GM23338 (cell line): ENCODE measurements at regions not wholly inside any gene's neighbourhood (a gene's known extent, or its start where the extent isn't known, plus 50 kb on each side); places are given as distances from the start of the nearest gene placed in this dataset.

Source experiments
- CREB1 ChIP-seq: fragments of 250-450 bp; sonication (Bioruptor Pico); IDR thresholded peaks from 2 replicates; pipeline ENCODE4 v1.5.0; 2020; ENCODE audit warnings: low read depth, mild to moderate bottlenecking, moderate library complexity
- EZH2 ChIP-seq: fragments of 200-600 bp; sonication (generic); IDR thresholded peaks from one replicate; pipeline ENCODE4 v1.8.0; 2017; ENCODE audit warnings: antibody characterized with exemption, mild to moderate bottlenecking, low read depth; ENCODE audit not compliant: unreplicated experiment
- EZH2phosphoT487 ChIP-seq: fragments of 200-600 bp; sonication (generic); IDR thresholded peaks from one replicate; pipeline ENCODE4 v1.8.1; 2018; ENCODE audit warnings: antibody characterized with exemption; ENCODE audit not compliant: unreplicated experiment
- JUNB ChIP-seq: IDR thresholded peaks from one replicate; pipeline ENCODE4 v1.6.1; 2016; ENCODE audit warnings: antibody characterized with exemption; ENCODE audit not compliant: unreplicated experiment
- POLR2AphosphoS5 ChIP-seq: IDR thresholded peaks from 2 replicates; pipeline ENCODE4 v1.6.1; 2016; ENCODE audit warnings: antibody characterized with exemption, low read depth
- STAT1 ChIP-seq: IDR thresholded peaks from one replicate; pipeline ENCODE4 v1.6.1; 2016; ENCODE audit warnings: antibody characterized with exemption; ENCODE audit not compliant: unreplicated experiment
- ZNF114 ChIP-seq: fragments of 250-450 bp; sonication (Bioruptor Pico); IDR thresholded peaks from 2 replicates; pipeline ENCODE4 v1.5.0; 2020; ENCODE audit warnings: mild to moderate bottlenecking, moderate library complexity
- ZNF331 ChIP-seq: fragments of 250-450 bp; sonication (Bioruptor Pico); IDR thresholded peaks from 2 replicates; pipeline ENCODE4 v1.5.0; 2020; ENCODE audit warnings: low read depth, mild to moderate bottlenecking, moderate library complexity
- TF ChIP-seq, protein P1 (sequence below), 2 experiments: fragments of 200-600 bp in 1 of 2; sonication (generic) in 1 of 2; conservative IDR thresholded peaks; 2 replicates each; pipeline versions ENCODE4 v1.5.1 to v1.6.1; 2016 to 2017; ENCODE audit warnings: antibody characterized with exemption in 2 of 2, low read depth in 2 of 2, mild to moderate bottlenecking in 2 of 2, moderate library complexity in 1 of 2
- TF ChIP-seq, protein P2 (sequence below): IDR thresholded peaks from one replicate; pipeline ENCODE4 v1.6.1; 2018; ENCODE audit warnings: antibody characterized with exemption; ENCODE audit not compliant: unreplicated experiment
- TF ChIP-seq, protein P3 (sequence below): fragments of 250-450 bp; sonication (Bioruptor Pico); IDR thresholded peaks from 2 replicates; pipeline ENCODE4 v1.5.0; 2020; ENCODE audit warnings: mild to moderate bottlenecking, moderate library complexity
- TF ChIP-seq, protein P4 (sequence below): IDR thresholded peaks from 2 replicates; pipeline ENCODE4 v1.6.1; 2016; ENCODE audit warnings: antibody characterized with exemption

DNA sequence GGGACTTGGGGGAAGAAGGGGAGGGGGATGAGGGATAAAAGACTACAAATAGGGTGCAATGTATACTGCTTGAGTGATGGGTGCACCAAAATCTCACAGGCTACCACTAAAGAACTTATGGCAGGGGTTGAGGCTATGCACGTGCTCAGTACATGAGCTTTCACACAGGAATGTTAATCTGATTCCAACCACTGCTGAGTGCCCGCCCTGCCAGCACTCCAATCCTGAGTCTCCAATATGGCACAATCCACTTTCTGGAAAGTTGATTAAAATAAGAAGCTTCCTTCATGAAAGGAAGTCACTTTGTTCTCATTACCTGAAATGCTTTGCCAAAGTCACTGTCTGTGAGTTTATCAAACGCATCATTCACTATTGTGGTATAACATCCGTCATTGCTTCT, 463.0 kb downstream of the IRS2 start:
- TF ChIP-seq, protein P1, sequence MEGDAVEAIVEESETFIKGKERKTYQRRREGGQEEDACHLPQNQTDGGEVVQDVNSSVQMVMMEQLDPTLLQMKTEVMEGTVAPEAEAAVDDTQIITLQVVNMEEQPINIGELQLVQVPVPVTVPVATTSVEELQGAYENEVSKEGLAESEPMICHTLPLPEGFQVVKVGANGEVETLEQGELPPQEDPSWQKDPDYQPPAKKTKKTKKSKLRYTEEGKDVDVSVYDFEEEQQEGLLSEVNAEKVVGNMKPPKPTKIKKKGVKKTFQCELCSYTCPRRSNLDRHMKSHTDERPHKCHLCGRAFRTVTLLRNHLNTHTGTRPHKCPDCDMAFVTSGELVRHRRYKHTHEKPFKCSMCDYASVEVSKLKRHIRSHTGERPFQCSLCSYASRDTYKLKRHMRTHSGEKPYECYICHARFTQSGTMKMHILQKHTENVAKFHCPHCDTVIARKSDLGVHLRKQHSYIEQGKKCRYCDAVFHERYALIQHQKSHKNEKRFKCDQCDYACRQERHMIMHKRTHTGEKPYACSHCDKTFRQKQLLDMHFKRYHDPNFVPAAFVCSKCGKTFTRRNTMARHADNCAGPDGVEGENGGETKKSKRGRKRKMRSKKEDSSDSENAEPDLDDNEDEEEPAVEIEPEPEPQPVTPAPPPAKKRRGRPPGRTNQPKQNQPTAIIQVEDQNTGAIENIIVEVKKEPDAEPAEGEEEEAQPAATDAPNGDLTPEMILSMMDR (conservative IDR thresholded peaks at IDR 0.05; ENCODE audit: low read depth in 2 of 2): no peak
- TF ChIP-seq EZH2 (no peak), CREB1 (CRISPR knock-in tag) (no peak), STAT1 (no peak), ZNF331 (CRISPR knock-in tag) (no peak), POLR2AphosphoS5 (no peak), EZH2phosphoT487 (no peak), ZNF114 (CRISPR knock-in tag) (no peak), JUNB (no peak)
- TF ChIP-seq, protein P2, sequence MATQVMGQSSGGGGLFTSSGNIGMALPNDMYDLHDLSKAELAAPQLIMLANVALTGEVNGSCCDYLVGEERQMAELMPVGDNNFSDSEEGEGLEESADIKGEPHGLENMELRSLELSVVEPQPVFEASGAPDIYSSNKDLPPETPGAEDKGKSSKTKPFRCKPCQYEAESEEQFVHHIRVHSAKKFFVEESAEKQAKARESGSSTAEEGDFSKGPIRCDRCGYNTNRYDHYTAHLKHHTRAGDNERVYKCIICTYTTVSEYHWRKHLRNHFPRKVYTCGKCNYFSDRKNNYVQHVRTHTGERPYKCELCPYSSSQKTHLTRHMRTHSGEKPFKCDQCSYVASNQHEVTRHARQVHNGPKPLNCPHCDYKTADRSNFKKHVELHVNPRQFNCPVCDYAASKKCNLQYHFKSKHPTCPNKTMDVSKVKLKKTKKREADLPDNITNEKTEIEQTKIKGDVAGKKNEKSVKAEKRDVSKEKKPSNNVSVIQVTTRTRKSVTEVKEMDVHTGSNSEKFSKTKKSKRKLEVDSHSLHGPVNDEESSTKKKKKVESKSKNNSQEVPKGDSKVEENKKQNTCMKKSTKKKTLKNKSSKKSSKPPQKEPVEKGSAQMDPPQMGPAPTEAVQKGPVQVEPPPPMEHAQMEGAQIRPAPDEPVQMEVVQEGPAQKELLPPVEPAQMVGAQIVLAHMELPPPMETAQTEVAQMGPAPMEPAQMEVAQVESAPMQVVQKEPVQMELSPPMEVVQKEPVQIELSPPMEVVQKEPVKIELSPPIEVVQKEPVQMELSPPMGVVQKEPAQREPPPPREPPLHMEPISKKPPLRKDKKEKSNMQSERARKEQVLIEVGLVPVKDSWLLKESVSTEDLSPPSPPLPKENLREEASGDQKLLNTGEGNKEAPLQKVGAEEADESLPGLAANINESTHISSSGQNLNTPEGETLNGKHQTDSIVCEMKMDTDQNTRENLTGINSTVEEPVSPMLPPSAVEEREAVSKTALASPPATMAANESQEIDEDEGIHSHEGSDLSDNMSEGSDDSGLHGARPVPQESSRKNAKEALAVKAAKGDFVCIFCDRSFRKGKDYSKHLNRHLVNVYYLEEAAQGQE: no peak
- TF ChIP-seq, protein P3, sequence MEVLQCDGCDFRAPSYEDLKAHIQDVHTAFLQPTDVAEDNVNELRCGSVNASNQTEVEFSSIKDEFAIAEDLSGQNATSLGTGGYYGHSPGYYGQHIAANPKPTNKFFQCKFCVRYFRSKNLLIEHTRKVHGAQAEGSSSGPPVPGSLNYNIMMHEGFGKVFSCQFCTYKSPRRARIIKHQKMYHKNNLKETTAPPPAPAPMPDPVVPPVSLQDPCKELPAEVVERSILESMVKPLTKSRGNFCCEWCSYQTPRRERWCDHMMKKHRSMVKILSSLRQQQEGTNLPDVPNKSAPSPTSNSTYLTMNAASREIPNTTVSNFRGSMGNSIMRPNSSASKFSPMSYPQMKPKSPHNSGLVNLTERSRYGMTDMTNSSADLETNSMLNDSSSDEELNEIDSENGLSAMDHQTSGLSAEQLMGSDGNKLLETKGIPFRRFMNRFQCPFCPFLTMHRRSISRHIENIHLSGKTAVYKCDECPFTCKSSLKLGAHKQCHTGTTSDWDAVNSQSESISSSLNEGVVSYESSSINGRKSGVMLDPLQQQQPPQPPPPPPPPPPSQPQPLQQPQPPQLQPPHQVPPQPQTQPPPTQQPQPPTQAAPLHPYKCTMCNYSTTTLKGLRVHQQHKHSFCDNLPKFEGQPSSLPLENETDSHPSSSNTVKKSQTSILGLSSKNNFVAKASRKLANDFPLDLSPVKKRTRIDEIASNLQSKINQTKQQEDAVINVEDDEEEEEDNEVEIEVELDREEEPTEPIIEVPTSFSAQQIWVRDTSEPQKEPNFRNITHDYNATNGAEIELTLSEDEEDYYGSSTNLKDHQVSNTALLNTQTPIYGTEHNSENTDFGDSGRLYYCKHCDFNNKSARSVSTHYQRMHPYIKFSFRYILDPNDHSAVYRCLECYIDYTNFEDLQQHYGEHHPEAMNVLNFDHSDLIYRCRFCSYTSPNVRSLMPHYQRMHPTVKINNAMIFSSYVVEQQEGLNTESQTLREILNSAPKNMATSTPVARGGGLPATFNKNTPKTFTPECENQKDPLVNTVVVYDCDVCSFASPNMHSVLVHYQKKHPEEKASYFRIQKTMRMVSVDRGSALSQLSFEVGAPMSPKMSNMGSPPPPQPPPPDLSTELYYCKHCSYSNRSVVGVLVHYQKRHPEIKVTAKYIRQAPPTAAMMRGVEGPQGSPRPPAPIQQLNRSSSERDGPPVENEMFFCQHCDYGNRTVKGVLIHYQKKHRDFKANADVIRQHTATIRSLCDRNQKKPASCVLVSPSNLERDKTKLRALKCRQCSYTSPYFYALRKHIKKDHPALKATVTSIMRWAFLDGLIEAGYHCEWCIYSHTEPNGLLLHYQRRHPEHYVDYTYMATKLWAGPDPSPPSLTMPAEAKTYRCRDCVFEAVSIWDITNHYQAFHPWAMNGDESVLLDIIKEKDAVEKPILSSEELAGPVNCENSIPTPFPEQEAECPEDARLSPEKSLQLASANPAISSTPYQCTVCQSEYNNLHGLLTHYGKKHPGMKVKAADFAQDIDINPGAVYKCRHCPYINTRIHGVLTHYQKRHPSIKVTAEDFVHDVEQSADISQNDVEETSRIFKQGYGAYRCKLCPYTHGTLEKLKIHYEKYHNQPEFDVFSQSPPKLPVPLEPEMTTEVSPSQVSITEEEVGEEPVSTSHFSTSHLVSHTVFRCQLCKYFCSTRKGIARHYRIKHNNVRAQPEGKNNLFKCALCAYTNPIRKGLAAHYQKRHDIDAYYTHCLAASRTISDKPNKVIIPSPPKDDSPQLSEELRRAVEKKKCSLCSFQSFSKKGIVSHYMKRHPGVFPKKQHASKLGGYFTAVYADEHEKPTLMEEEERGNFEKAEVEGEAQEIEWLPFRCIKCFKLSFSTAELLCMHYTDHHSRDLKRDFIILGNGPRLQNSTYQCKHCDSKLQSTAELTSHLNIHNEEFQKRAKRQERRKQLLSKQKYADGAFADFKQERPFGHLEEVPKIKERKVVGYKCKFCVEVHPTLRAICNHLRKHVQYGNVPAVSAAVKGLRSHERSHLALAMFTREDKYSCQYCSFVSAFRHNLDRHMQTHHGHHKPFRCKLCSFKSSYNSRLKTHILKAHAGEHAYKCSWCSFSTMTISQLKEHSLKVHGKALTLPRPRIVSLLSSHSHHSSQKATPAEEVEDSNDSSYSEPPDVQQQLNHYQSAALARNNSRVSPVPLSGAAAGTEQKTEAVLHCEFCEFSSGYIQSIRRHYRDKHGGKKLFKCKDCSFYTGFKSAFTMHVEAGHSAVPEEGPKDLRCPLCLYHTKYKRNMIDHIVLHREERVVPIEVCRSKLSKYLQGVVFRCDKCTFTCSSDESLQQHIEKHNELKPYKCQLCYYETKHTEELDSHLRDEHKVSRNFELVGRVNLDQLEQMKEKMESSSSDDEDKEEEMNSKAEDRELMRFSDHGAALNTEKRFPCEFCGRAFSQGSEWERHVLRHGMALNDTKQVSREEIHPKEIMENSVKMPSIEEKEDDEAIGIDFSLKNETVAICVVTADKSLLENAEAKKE (CRISPR knock-in tag): no peak
- TF ChIP-seq, protein P4, sequence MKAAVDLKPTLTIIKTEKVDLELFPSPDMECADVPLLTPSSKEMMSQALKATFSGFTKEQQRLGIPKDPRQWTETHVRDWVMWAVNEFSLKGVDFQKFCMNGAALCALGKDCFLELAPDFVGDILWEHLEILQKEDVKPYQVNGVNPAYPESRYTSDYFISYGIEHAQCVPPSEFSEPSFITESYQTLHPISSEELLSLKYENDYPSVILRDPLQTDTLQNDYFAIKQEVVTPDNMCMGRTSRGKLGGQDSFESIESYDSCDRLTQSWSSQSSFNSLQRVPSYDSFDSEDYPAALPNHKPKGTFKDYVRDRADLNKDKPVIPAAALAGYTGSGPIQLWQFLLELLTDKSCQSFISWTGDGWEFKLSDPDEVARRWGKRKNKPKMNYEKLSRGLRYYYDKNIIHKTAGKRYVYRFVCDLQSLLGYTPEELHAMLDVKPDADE: no peak
